Pancreas (tissue), 10 donors: ENCODE measurements at regions not wholly inside any gene's neighbourhood (a gene's known extent, or its start where the extent isn't known, plus 50 kb on each side); places are given as distances from the start of the nearest gene placed in this dataset.

Experiments used
- ATAC-seq, 4 donors: fragments of 200-7000 bp; cut with Tn5 transposase; one replicate each; pipeline versions ENCODE4 v1.8.0 to v1.9.1; 2020; ENCODE audit warnings: mild to moderate bottlenecking in 4 of 4, moderate library complexity in 4 of 4
- DNase-seq, 6 donors: peaks; one replicate each; pipeline ENCODE4 v3.0.0-alpha.2; 2020
- FAIRE-seq: peaks from 2 replicates; lab custom pipeline; 2012; peaks lifted over from hg19 to GRCh38; lab: Jason Lieb, UNC
- H3K27ac ChIP-seq, 4 donors: fragments of 200-600 bp; sonication (generic); 1 replicate in 3 of 4; 2 replicates in 1 of 4; pipeline versions ENCODE4 v1.5.0 to v1.8.0; 2020
- H3K27me3 ChIP-seq, 4 donors: fragments of 200-600 bp; one replicate each; pipeline ENCODE4 v1.8.0; 2021
- H3K36me3 ChIP-seq, 3 donors: fragments of 200-600 bp; sonication (generic) in 1 of 3; one replicate each; pipeline versions ENCODE4 v1.5.0 to v1.8.0; 2020 to 2021
- H3K4me1 ChIP-seq, 3 donors: fragments of 200-600 bp; one replicate each; pipeline ENCODE4 v1.8.0; 2021
- H3K4me3 ChIP-seq, 4 donors: fragments of 200-600 bp; sonication (generic) in 2 of 4; one replicate each; pipeline versions ENCODE4 v1.5.0 to v1.8.0; 2020 to 2021
- H3K9me3 ChIP-seq, 4 donors: fragments of 200-600 bp; one replicate each; pipeline ENCODE4 v1.8.0; 2021
- CTCF ChIP-seq, 4 donors: fragments of 200-600 bp; sonication (generic) in 3 of 4; IDR thresholded peaks; one replicate each; pipeline versions ENCODE4 v1.5.0 to v1.8.0; 2021; ENCODE audit warnings: antibody characterized with exemption in 4 of 4
- WGBS, 2 donors: extraction: QIAGEN DNeasy Blood & Tissue Kit; methylation state at CpG; one replicate each; pipeline ENCODE4 v1.1.7; 2013; 5-methylcytosine and 5-hydroxymethylcytosine counted together
- intact Hi-C, 3 donors: fragments of 100-400 bp; cut with DNase I; formaldehyde crosslinking; loops; one replicate each; pipeline versions ENCODE4 v1.11.1 to v1.14.2; 2022
- donor health status: healthy with polysubstance abuse.
- donor health status: DM: no; HTN: no; CAD: no; lungs with moderate emphysema.
- donor health status: DM: no; HTN: no; CAD: no.
- donor health status: control.
- donor health status: control.
- donor health status: Bipolar disorder and iron deficiency.
- donor health status: DM: yes; HTN: yes; CAD: no.
- donor health status: DM: no; HTN: no; CAD: no.
- donor health status: DM: no; HTN: no; CAD: no.
- donor health status: DM: yes; HTN: yes; CAD: no.

GRCh38 chr20:19009081-19009688, 195.6 kb downstream of the SCP2D1 start:
- no peak for TF ChIP-seq CTCF (IDR thresholded peaks at IDR 0.05)
- H3K27me3 ChIP-seq, result no peaks in the 10 kb centered on the region
- no peaks in the 10 kb centered on the region for H3K4me1 ChIP-seq
- H3K9me3 ChIP-seq, result no peaks in the 10 kb centered on the region
- DNase-seq (no peak), FAIRE-seq (no peak), ATAC-seq (no peak)
- H3K36me3 ChIP-seq, result no peaks in the 10 kb centered on the region
- H3K27ac ChIP-seq, result no peak overlapping the region
- intact Hi-C loops, result no loop called here
- WGBS, 2 donors, result 64 to 73% methylated on average over 4 of the region's 4 CpGs
- H3K4me3 ChIP-seq, result no peak overlapping the region

- no peaks in the 10 kb centered on the region for H3K27me3 ChIP-seq
- no peak overlapping the region for H3K4me3 ChIP-seq
- 45 to 46% methylated on average over 7 of the region's 7 CpGs for whole genome bisulfite sequencing, 2 donors
- FAIRE-seq (no peak), ATAC-seq (peak in 1 of 4 donors; percentile 65), DNase-seq (no peak)
- no peak overlapping the region for H3K27ac ChIP-seq
- no peaks in the 10 kb centered on the region for H3K36me3 ChIP-seq
- TF ChIP-seq CTCF (IDR thresholded peaks at IDR 0.05), result no peak
- intact Hi-C loops, result no loop called here
- no peaks in the 10 kb centered on the region for H3K9me3 ChIP-seq
- H3K4me1 ChIP-seq, result no peaks in the 10 kb centered on the region
Observed at GRCh38 chr20:19012676-19013075, 199.1 kb downstream of the SCP2D1 start.

GRCh38 chr20:19013907-19014306, 198.5 kb upstream of the SLC24A3 start:
- Histone ChIP-seq H3K36me3 (no peaks in the 10 kb centered on the region), H3K27me3 (no peaks in the 10 kb centered on the region), H3K4me3 (no peak overlapping the region), H3K4me1 (no peaks in the 10 kb centered on the region), H3K9me3 (no peaks in the 10 kb centered on the region), H3K27ac (no peak overlapping the region)
- no peak for TF ChIP-seq CTCF (IDR thresholded peaks at IDR 0.05)
- intact Hi-C loops, result no loop called here
- DNase-seq (no peak), FAIRE-seq (no peak), ATAC-seq (no peak)
- WGBS, 2 donors, result 45 to 48% methylated on average over 2 of the region's 2 CpGs

GRCh38 chr20:19015351-19016139, 196.9 kb upstream of the SLC24A3 start:
- intact Hi-C loops, result no loop called here
- no peak for TF ChIP-seq CTCF (IDR thresholded peaks at IDR 0.05)
- no peak overlapping the region for H3K4me3 ChIP-seq
- H3K9me3 ChIP-seq, result no peaks in the 10 kb centered on the region
- H3K27ac ChIP-seq, result no peak overlapping the region
- no peaks in the 10 kb centered on the region for H3K36me3 ChIP-seq
- no peaks in the 10 kb centered on the region for H3K4me1 ChIP-seq
- WGBS, 2 donors, result 45 to 46% methylated on average over 11 of the region's 11 CpGs
- no peaks in the 10 kb centered on the region for H3K27me3 ChIP-seq
- FAIRE-seq (no peak), ATAC-seq (peak in 1 of 4 donors; percentile 23), DNase-seq (no peak)

GRCh38 chr20:19016140-19016497, 196.3 kb upstream of the SLC24A3 start:
- no peak for FAIRE-seq
- TF ChIP-seq CTCF (IDR thresholded peaks at IDR 0.05), result no peak
- Histone ChIP-seq H3K4me1 (no peaks in the 10 kb centered on the region), H3K36me3 (no peaks in the 10 kb centered on the region), H3K4me3 (no peak overlapping the region), H3K9me3 (no peaks in the 10 kb centered on the region), H3K27me3 (no peaks in the 10 kb centered on the region), H3K27ac (no peak overlapping the region)
- intact Hi-C loops, result no loop called here
- 78 to 80% methylated on average over 7 of the region's 7 CpGs for WGBS, 2 donors
- no peak for ATAC-seq
- DNase-seq, result no peak
